ENCODE measurements at regions not wholly inside any gene's neighbourhood (a gene's known extent, or its start where the extent isn't known, plus 50 kb on each side); places are given as distances from the start of the nearest gene placed in this dataset.

DNA sequence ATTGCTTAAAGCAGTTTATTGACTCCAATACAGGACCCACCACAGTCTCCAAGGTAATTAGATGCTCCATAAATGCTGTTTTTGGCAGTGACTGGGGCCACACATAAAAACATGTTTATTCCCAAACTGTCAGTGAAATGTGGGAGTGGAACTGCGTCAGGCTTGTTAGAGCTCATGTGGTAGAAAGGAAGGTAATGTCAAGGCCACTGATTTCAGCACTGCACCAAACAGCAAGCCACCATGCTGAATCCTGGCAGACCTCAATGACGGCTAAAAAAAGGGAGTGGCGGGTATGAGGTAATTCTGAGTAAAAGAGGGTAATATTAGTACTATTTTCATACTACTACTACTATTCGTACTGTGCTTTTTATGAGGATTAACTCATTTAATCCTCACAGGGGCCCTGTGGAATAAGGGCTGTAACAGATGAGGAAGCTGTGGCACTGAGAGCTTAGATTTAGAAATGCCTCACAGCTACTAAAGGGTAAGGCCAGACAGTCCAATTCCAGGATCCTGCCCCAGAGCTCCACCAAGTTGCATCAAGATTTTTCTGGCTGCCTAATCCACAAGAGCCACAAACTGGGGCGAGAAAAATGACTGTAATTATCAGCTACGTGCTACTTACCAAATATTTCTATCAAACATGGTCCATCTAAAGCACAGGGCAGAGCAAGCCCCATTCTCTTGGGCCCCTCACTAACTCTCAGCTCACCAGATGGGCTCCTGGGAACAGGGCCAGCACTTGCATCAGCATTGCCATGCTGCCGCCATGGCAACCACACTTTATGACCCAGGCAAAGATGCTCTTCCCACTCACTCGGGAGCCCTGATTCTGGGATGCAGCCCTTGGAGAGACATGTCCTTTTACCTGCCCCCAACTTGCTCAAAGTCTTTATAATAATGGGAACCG lies 83.6 kb upstream of the SPATA12 start:
- no peak overlapping the region for H2AFZ ChIP-seq (ENCODE audit: low read depth, low read length)
- TF ChIP-seq CTCF (IDR thresholded peaks at IDR 0.05; ENCODE audit: low read depth, low read length) = no peak
- TF ChIP-seq EZH2phosphoT487 (IDR thresholded peaks at IDR 0.05; ENCODE audit: low read depth) = no peak
- H3K4me1 ChIP-seq (ENCODE audit: low read length) = peaks cover 6% of the 10 kb centered on the region
- H3K4me2 ChIP-seq (ENCODE audit: low read length) = no peak overlapping the region
- H3K27me3 ChIP-seq (ENCODE audit: low read depth, low read length) = no peaks in the 10 kb centered on the region
- no peaks in the 10 kb centered on the region for H4K20me1 ChIP-seq (ENCODE audit: insufficient read depth, low read length)
- H3K27ac ChIP-seq (ENCODE audit: low read length) = no peak overlapping the region
- H3K9ac ChIP-seq (ENCODE audit: low read length) = no peak overlapping the region
- no peaks in the 10 kb centered on the region for H3K79me2 ChIP-seq (ENCODE audit: low read length)
- H3K36me3 ChIP-seq (replicated peaks; ENCODE audit: low read depth, low read length) = no peaks in the 10 kb centered on the region
- H3K9me3 ChIP-seq (ENCODE audit: insufficient read depth, low read length) = no peaks in the 10 kb centered on the region
- H3K4me3 ChIP-seq (ENCODE audit: low read length) = no peak overlapping the region

GRCh38 chr3:56975567-56975966 lies 84.9 kb upstream of the SPATA12 start:
- no peak overlapping the region for H3K27ac ChIP-seq (ENCODE audit: low read length)
- H3K9me3 ChIP-seq (ENCODE audit: insufficient read depth, low read length) = no peaks in the 10 kb centered on the region
- no peaks in the 10 kb centered on the region for H4K20me1 ChIP-seq (ENCODE audit: insufficient read depth, low read length)
- no peak overlapping the region for H3K9ac ChIP-seq (ENCODE audit: low read length)
- no peaks in the 10 kb centered on the region for H3K27me3 ChIP-seq (ENCODE audit: low read depth, low read length)
- H3K4me2 ChIP-seq (ENCODE audit: low read length) = no peak overlapping the region
- H3K36me3 ChIP-seq (replicated peaks; ENCODE audit: low read depth, low read length) = no peaks in the 10 kb centered on the region
- H3K4me1 ChIP-seq (ENCODE audit: low read length) = peaks cover 9% of the 10 kb centered on the region
- no peaks in the 10 kb centered on the region for H3K79me2 ChIP-seq (ENCODE audit: low read length)
- TF ChIP-seq CTCF (IDR thresholded peaks at IDR 0.05; ENCODE audit: low read depth, low read length) = no peak
- TF ChIP-seq EZH2phosphoT487 (IDR thresholded peaks at IDR 0.05; ENCODE audit: low read depth) = no peak
- no peak overlapping the region for H3K4me3 ChIP-seq (ENCODE audit: low read length)
- no peak overlapping the region for H2AFZ ChIP-seq (ENCODE audit: low read depth, low read length)

GRCh38 chr3:56974247-56974930 lies 86.1 kb upstream of the SPATA12 start:
- Histone ChIP-seq H4K20me1 (ENCODE audit: insufficient read depth, low read length) (no peaks in the 10 kb centered on the region), H2AFZ (ENCODE audit: low read depth, low read length) (no peak overlapping the region), H3K4me3 (ENCODE audit: low read length) (no peak overlapping the region), H3K27ac (ENCODE audit: low read length) (no peak overlapping the region), H3K36me3 (replicated peaks; ENCODE audit: low read depth, low read length) (no peaks in the 10 kb centered on the region), H3K9me3 (ENCODE audit: insufficient read depth, low read length) (no peaks in the 10 kb centered on the region), H3K9ac (ENCODE audit: low read length) (no peak overlapping the region), H3K4me1 (ENCODE audit: low read length) (peaks cover 13% of the 10 kb centered on the region), H3K4me2 (ENCODE audit: low read length) (no peak overlapping the region), H3K27me3 (ENCODE audit: low read depth, low read length) (no peaks in the 10 kb centered on the region), H3K79me2 (ENCODE audit: low read length) (no peaks in the 10 kb centered on the region)
- no peak for TF ChIP-seq CTCF (IDR thresholded peaks at IDR 0.05; ENCODE audit: low read depth, low read length)
- no peak for TF ChIP-seq EZH2phosphoT487 (IDR thresholded peaks at IDR 0.05; ENCODE audit: low read depth)

GRCh38 chr3:56971816-56972215 lies 88.6 kb upstream of the SPATA12 start:
- TF ChIP-seq EZH2phosphoT487 (IDR thresholded peaks at IDR 0.05; ENCODE audit: low read depth) = no peak
- TF ChIP-seq CTCF (IDR thresholded peaks at IDR 0.05; ENCODE audit: low read depth, low read length) = no peak
- Histone ChIP-seq H3K4me1 (ENCODE audit: low read length) (peaks cover 13% of the 10 kb centered on the region), H3K9me3 (ENCODE audit: insufficient read depth, low read length) (no peaks in the 10 kb centered on the region)

More at GRCh38 chr3:56971816-56972215, 88.6 kb upstream of the SPATA12 start:
- Histone ChIP-seq H3K9ac (ENCODE audit: low read length) (no peak overlapping the region), H3K4me2 (ENCODE audit: low read length) (no peak overlapping the region), H3K4me3 (ENCODE audit: low read length) (no peak overlapping the region), H3K79me2 (ENCODE audit: low read length) (no peaks in the 10 kb centered on the region), H2AFZ (ENCODE audit: low read depth, low read length) (no peak overlapping the region), H3K36me3 (replicated peaks; ENCODE audit: low read depth, low read length) (no peaks in the 10 kb centered on the region), H4K20me1 (ENCODE audit: insufficient read depth, low read length) (no peaks in the 10 kb centered on the region), H3K27me3 (ENCODE audit: low read depth, low read length) (no peaks in the 10 kb centered on the region), H3K27ac (ENCODE audit: low read length) (no peak overlapping the region)
